Endometrium (tissue), 2 donors: ENCODE measurements at regions not wholly inside any gene's neighbourhood (a gene's known extent, or its start where the extent isn't known, plus 50 kb on each side); places are given as distances from the start of the nearest gene placed in this dataset.
"Not testable (repeated sequence)": the region's sequence is repeated elsewhere in the genome, so short reads cannot be mapped to it uniquely, and the experiment has no call there.

Source experiments
- FAIRE-seq: peaks from 2 replicates; lab custom pipeline; 2012; peaks lifted over from hg19 to GRCh38; lab: Jason Lieb, UNC
- donor health status: control.
- donor health status: control.

DNA sequence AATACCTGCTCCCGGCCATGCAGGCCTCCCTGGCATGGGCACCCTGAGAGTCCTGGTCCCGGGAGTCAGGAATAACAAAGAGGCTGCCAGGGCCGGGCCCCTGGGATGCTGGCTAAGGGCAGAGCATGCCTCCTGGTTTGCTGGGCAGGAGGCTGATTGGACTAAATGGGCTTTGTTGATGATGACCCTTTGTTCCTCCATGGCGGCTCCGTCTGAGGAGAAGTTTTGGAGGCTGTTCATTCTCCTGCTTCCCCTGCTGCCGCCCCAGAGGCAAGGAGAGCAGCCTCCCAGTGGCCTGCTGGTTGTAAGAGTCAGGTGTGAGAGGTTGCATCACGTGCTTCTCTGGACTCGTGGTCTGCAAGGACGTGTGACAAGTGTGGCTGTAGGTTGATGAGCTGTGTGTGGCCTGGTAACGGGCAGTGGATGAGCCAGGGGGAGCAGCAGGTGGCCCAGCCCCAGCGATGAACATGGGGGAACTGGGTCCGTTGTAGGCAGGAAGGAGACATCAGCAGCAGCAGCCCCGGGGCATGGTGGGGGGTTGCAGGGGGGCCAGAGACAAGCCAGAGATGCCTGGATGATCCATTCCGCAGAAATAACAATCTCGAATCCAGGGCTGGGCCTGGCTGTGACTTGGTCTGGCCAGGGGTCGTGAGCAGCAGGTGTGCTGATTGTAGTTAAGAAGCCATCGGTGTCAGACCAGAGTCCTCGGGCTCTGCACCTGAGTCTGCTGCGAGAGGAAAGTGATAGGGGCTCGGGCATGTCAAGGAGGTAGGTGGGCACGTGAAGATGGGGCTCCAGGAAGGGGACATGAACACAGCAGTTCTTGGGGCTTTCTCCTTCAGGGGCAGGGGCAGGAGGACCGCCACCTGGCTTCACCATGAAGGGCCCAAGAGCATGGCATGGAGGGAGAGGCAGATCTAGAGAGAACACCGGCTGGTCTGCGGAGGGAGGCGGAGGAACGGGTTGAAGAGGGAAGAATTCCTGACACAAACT lies 101.4 kb downstream of the TNFRSF13B start:
- no peak for FAIRE-seq

DNA sequence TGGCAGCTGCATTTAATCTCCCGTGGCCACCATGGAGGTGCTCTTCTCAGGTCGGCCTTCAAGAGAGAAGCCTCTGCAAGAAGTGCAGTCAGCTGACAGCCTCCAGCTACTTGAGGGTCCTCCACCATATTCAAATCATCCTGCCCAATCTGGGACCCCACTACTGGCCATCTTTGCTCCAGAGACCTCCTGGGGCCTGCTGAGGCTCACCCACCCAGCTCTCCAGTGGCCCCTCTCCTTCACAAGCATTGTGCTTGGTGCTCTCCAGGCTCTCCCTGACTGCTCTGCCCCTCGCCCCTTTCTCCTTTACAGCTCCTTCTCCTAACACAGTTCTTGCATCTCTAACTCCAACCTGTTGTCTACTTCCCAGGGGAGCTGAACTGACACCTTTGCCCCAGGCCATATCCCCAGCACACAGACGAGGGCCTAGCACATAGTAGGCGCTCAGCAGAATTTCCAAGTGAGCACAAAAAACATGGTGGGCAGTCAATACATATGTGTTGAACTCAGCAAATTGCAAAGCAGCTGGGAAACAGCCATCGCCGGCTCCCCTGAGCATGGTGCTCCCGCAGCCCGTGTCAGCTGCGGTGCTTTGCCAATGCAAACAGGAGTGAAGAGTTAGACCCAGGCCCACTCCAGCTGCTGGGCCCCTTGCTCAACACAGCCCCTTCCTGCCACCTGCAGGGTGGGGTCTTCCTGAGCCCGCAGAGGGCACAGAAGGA lies 102.2 kb downstream of the TNFRSF13B start:
- not testable (repeated sequence) for FAIRE-seq

DNA sequence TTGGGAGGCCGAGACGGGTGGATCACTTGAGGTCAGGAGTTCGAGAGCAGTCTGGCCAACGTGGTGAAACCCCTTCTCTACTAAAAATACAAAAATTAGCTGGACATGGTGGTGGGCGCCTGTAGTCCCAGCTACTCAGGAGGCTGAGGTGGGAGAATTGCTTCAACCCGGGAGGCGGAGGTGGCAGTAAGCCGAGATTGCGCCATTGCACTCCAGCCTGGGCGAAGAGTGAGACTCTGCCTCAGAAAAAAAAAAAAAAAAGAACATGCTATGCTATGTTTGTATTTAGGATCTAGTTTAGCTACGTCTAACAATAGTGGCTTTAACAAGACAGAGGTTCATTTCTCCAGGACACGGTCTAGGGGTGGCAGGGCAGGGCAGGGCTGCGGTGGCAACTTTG lies 103.3 kb downstream of the TNFRSF13B start:
- FAIRE-seq, result not testable (repeated sequence)

DNA sequence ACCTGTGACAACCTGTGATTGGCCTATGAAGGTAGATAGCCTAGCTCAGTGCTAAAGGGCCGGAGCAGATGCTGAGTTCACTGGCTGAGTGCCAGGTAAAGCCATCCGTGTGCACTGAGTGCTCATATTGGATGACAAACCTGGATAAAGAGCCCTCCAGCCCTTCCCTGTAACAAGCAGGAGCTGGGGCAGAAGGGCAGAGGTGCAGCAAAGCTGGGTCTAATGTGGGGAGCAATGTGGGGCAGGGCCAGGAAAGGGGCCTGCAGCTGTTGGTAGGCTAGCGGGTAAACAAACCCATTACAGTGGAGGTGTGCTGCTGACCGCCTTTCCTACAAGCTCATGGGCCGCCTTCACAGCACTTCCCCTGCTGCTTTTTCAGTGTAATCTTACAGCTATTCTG lies 104.4 kb downstream of the TNFRSF13B start:
- not testable (repeated sequence) for FAIRE-seq

DNA sequence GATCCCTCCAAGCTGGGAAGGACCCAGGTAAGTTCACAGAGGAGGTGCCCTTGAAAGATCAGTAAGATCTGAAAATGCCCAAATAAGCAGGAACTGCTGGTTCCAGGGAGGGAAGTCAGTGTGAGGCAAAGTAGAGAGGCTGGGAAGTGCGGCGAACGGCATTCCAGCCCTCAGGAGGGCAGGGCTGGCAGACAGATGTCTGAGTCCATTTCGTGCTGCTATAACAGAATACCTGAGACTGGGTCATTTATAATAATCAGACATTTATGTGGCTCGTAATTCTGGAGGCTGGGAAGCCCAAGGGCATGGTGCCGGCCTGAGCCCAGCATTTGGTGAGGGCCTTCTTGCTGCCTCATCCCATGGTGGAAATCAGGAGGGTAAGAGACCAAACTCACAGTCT lies 105.1 kb downstream of the TNFRSF13B start:
- not testable (repeated sequence) for FAIRE-seq

DNA sequence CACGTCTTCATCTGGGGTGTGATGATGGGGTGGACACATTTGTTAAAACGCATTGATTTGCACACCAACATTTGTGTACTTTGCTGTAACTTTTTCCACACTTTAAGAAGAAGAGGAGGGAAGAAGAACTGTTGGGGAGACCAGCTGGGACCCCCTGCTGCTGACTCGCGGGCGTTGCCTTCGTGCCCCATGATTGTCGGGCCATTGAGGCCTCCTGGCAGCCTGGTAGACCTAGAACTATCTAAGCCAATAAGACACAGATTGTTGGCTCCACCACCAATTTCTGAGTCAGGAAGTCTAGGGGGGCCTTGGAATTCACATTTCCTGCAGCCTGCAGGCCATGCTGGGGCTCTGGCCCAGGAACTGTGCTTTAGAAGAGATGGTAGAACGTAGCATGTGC lies 105.5 kb downstream of the TNFRSF13B start:
- FAIRE-seq, result no peak

DNA sequence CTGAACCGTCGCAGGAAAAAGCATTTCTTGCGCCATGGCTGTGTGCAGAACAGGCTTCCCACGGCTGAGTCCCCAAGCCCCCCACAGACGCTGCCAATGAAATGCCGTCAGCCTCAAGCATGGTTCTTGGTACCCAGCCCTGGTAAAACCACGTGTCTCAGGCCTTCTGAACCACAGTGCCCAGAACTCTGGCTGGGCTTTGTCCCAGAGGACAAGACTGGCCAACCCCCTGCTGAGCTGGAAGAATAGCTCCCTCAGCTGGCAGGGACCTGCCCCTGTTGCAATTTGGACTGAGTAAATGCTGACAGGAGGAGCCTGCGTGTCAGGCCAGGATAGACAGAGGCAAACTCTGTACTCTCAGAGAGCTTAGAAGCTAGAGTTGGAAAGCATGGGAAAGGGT lies 106.2 kb downstream of the TNFRSF13B start:
- FAIRE-seq, result not testable (repeated sequence)

DNA sequence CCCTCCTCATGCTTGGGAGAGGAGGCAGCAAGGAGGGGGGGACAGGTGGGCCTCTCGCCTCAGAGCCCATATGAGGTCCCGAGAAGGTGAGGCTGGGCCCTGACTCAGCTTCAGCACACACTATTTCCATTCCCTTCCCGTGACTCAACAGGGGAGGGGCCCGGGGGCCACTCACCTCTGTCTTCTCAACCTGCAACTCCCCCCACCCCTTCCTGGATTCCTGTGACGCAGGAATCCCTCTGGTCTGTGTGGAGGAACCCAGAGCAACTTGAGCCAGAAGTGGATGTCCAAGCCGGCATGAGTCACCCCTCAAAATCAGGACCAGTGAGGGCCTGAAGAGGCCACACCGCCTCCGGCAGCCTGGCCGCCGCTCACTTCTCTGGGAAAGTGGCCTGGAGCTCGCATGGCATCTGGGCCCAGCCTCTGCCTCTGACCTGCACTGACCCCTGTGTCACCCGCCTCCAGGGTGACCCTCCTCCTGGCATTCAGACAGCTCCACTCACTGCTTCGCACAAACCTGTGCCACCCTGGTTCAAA lies 106.8 kb downstream of the TNFRSF13B start:
- not testable (repeated sequence) for FAIRE-seq

DNA sequence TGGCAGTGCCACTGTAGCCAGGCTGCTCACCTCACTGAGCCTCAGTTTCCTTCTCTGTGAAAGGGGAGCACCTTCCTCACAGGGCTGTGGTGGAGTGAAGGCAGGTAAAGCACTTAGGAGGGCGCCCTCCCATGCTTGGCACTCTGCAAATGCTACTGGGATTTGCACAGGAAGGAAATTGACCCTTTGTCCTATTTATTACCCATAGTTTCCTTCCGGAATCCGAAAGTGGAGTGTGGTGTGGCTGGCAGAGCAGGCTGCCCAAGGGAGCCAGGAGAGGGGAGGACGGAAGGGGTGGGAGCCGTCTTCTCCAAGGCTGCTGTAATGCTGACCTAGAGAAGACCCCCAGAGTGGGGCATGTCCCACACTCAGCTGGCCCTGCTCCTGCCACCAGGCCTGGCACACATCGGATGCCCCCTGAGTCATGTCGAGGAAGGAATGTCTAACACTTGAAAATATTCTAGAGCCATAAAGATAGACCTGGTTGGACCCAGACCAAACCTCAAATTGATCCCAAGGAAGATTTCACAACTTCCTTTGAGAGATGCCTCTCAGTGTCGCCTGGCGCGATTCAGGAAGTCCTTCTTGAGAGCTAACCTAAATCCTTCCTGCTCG lies 107.3 kb downstream of the TNFRSF13B start:
- FAIRE-seq, result not testable (repeated sequence)

DNA sequence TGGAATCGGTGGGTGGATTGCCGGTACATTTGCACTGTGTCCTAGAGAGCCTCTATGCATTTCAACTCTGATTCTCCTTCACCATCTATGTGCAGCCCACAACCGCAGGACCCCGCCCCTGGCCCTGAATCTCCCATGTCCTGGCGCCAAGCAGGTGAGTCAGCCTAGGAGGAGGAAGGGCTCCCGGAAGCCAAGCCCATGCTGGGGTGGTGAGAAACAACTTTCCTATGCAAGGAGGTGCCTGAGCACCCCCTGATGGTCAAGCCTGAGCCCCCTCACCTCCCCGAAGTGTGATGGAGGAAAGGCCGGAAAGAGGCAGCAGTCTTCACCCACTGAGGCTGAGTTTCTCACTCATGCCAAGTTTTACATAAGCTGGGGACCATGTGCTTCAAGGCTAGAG lies 110.8 kb downstream of the TNFRSF13B start:
- not testable (repeated sequence) for FAIRE-seq

DNA sequence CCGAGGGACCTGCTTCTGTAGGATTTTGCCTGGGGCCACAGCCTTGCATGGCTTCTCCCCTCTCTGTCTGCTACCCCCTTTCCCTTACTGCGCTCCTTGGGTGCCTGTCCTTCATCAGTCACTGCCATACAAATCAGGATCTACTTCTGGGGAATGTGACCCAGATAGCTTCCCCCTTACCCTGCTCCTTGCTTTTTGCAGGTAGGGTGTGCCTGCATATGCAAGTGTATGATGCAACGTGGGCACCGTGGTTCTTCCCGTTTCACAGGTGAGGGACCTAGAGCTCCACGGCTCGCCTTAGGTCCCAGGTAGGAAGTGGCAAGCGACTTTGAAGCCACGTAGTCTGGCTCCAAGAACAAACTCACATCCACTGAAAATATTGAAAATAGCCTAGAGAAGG lies 111.5 kb downstream of the TNFRSF13B start:
- FAIRE-seq, result not testable (repeated sequence)

DNA sequence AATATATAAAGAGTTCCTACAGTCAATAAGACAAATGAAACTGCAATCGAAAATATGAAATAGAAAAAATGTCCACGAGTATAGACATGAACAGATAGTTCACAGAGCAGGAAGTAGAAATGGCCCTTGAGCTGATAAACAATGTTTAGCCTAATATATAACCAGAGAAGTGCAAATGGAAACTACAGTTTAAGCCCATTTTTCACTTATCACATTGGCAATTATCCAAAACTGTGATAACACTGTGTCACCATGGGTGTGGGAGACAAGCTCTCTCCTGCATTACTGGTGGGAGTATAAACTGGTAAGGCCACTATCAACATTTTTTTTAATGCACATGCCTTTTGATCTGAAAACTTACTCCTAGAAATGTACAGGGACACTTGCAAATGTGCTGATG lies 112.4 kb downstream of the TNFRSF13B start:
- not testable (repeated sequence) for FAIRE-seq

DNA sequence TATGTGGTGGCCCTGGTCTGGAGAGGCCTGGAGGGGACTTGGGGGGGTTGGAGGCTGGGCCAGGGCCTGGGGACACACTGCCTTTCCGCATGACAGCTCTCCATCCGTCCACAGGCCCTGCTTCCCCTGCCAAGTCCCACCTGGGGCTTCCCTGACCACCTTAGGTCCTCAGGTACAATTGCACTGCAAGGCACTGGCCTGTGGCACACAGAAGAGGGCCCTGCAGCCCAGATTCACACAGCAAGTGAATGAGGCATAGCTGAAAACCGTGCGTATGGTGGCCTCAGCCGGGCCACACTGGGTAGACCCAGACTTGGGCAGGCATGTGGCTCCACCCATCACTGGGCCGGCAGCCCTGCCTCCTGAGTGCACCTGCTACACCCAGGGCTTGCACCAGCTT lies 114.2 kb downstream of the TNFRSF13B start:
- FAIRE-seq, result not testable (repeated sequence)

DNA sequence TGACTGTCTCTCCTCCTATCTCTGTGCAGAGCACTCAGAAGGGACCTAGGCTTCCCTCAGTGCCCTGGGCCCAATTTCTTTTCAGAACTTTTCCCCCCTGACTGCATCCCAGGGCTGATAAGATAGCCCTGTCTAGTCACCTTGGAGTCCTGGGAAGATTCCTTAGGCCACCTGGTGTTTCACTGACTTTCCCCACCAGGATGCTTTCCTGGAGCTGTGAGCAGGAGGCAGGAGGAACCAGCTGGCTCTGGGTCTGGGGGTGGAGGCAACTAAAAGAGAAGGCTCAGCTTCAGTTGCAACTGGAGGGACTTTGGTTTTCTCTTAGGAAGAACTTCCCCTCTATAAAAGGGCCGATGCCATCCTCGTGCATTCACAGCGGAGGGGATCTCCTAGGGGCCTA lies 115.1 kb downstream of the TNFRSF13B start:
- not testable (repeated sequence) for FAIRE-seq

DNA sequence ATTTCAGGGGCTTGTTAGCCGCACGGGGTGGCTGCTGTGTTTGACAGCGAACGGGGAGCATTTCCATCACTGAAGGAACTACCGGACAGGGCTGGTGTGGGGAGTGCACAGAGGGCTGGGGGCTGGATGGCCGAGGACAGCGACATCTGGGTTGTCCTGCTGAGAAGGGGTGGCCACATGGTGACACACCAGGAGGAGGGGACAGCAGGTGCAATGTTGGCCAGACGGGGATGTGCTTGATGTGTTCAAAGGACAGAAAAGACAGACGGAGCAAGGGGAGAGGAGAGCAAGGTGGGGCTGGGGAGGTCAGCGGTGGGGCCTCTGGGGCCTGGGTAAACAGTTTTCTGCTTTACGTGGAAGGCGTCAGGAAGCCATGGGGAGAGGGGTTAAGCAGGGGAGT lies 115.7 kb downstream of the TNFRSF13B start:
- FAIRE-seq, result not testable (repeated sequence)

DNA sequence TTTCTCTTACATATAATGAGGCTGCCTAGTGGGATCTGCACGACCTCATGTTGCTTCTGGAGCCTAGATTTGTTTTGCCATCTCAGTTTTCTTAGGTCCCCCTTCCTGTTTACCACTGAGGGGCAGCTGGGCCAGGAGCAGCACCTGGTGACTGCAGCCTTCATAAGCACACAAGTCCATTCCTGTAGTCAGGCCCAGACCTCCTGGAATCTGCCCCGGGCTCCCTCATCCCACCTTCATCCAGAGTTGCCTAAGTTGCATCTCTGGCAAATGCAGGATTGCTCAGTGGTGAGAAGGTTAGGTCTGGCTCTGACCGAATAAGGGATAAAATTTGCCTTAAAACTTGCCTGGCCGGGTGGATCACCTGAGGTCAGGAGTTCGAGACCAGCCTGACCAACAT lies 117.3 kb downstream of the TNFRSF13B start:
- not testable (repeated sequence) for FAIRE-seq

DNA sequence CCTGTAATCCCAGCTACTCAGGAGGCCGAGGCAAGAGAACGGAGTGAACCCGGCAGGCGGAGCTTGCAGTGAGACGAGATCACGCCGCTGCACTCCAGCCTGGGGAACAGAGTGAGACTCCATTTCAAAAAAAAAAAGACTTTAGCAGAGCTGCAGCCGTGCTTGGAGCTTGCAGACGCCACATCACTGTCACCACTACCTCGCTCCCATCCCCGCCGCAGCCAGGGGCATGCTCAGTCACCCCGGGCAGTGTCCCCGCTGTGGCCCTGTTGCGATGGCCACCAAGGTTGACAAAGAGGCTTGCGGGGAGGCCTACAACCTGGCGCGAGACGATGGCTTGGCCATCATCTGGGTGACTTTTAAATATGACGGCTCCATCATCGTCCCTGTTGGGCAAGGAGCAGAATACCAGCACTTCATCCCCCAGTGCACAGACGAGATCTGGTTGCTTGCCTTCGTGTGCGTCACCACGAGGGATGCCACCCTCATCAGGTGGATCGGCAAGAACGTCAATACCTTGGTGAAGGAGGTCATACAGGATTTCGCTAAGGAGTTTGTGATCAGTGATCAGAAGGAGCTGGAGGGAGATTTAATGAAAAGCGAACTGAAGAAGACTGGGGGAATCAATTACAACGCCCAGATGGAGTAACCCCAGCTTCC lies 118.1 kb downstream of the TNFRSF13B start:
- no peak for FAIRE-seq

DNA sequence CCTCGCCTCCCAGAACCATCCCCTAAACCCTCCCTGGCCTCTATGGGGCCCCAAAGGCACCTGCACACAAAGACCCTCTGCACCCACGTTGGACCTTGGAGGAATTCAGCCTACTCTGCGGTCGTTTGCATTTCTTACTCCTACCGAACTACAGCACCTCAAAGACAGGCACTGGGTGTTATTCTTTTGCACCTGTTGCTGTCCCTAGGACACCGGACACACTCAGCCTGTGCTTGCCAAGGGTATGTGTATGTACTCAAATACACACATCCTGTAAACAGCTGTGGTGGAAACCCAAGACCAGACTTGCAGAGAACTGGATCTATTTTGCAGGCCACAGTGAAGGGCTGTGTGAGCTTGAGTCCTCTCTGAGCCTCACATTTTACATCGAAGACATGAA lies 122.1 kb downstream of the TNFRSF13B start:
- not testable (repeated sequence) for FAIRE-seq

DNA sequence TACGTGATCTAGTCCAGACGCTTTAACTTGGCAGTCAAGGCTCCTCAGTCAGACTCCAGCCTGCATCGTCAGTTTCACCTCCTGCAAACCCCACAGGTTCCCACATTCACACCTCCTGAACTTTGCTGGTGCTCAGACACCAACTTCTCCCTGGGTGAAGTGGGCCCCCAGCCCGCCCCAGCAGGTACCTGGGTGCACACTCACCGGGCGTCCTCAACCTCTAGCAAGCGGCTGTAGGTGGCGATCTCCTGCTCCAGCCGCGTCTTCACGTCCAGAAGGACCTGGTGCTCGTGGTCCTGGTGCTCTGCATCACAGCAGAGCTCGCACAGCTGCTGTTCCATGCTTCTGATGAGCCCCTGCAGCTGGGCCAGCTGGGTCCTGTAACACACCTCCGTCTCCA lies 122.9 kb downstream of the TNFRSF13B start:
- not testable (repeated sequence) for FAIRE-seq

DNA sequence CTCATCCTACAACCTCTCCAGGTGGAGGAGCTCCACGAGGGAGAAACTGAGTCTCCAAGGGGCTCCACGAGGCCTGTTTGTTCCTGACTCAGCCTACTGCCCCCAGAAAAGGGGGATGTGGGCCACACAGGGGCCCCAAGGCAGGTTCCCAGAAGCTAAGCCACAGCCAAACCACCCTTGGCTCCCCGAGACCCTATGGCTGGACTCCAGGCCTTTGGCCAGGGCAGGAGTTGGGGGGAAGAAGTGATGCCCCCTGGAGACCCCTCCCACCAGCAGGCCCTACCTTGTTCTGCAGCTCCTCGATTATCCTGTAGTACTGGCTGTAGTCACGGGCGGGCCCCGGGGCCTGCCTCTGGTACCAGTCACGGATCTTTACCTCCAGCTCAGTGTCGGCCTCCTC lies 126.8 kb downstream of the TNFRSF13B start:
- not testable (repeated sequence) for FAIRE-seq

DNA sequence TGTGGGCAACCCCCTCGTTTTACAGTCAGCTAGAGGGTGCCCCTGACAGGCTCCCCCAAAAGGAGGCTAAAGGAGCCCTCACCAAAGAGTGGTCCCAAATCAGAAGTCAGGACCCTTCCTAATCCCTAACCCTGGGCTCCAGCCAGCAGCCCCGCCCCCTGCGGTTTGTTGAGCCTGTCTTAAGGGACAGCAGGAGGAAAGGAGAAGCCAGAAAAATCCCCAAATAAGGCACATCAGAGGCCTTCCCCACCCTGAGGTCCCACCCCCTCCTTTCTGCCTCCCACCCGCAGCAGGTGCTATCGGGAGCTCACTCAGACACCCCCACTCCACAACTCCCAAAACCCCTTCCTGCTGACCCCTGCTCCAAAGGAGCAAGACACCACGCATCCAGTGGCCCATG lies 127.2 kb downstream of the TNFRSF13B start:
- FAIRE-seq, result not testable (repeated sequence)

DNA sequence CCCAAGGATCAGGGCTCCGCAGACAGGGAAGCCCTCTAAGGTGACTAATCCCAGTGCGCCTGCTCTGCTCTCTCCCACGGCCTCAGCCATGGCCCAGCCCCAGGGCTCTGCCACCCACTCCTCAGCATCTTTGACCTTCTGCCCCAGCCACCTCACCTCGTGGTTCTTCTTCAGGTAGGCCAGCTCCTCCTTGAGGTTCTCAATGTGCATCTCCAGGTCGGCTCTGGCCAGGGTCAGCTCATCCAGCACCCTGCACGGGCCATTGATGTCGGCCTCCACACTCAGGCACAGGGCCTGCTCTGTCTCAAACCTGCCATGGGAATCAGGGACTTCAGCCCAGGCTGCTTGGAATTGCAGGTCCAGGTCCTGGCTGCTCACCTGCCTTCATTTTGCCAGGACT lies 128.4 kb downstream of the TNFRSF13B start:
- not testable (repeated sequence) for FAIRE-seq
